H9 (cell line): ENCODE measurements at regions not wholly inside any gene's neighbourhood (a gene's known extent, or its start where the extent isn't known, plus 50 kb on each side); places are given as distances from the start of the nearest gene placed in this dataset.

Source experiments
- DNase-seq: peaks from one replicate; pipeline ENCODE4 v3.0.0-alpha.2; 2017
- H2AFZ ChIP-seq: one replicate; pipeline ENCODE4 v1.6.1; 2013; ENCODE audit warnings: mild to moderate bottlenecking, low read length, control low read depth, moderate library complexity
- H2AK5ac ChIP-seq: 2 replicates; pipeline ENCODE4 v1.6.1; 2013; ENCODE audit warnings: low read length, control low read depth, mixed read lengths; ENCODE audit not compliant: insufficient read length
- H2BK120ac ChIP-seq: one replicate; pipeline ENCODE4 v1.6.1; 2013; ENCODE audit warnings: low read depth, mild to moderate bottlenecking, low read length, control low read depth, inconsistent platforms; ENCODE audit not compliant: poor library complexity, severe bottlenecking
- H2BK12ac ChIP-seq: 2 replicates; pipeline ENCODE4 v1.6.1; 2013; ENCODE audit warnings: low read length, control low read depth, mixed read lengths, low read depth; ENCODE audit not compliant: insufficient read length
- H2BK15ac ChIP-seq: 2 replicates; pipeline ENCODE4 v1.6.1; 2013; ENCODE audit warnings: low read depth, low read length, control low read depth
- H2BK20ac ChIP-seq: one replicate; pipeline ENCODE4 v1.6.1; 2013; ENCODE audit warnings: low read depth, mild to moderate bottlenecking, low read length, control low read depth, inconsistent platforms; ENCODE audit not compliant: poor library complexity, severe bottlenecking
- H2BK5ac ChIP-seq: 2 replicates; pipeline ENCODE4 v1.6.1; 2013; ENCODE audit warnings: low read length, control low read depth, mixed read lengths; ENCODE audit not compliant: insufficient read length
- H3K14ac ChIP-seq: 2 replicates; pipeline ENCODE4 v1.6.1; 2013; ENCODE audit warnings: low read length, control low read depth; ENCODE audit not compliant: insufficient read depth
- H3K18ac ChIP-seq: 2 replicates; pipeline ENCODE4 v1.6.1; 2013; ENCODE audit warnings: low read depth, mild to moderate bottlenecking, mixed read lengths, low read length, control low read depth; ENCODE audit not compliant: insufficient read length
- H3K23ac ChIP-seq: 2 replicates; pipeline ENCODE4 v1.6.1; 2013; ENCODE audit warnings: low read length, control low read depth, mixed read lengths, low read depth; ENCODE audit not compliant: insufficient read length
- H3K23me2 ChIP-seq: 2 replicates; pipeline ENCODE4 v1.6.1; 2013; ENCODE audit warnings: low read depth, mild to moderate bottlenecking, mixed read lengths, low read length, control low read depth; ENCODE audit not compliant: insufficient read length, poor library complexity, severe bottlenecking
- H3K27ac ChIP-seq: 2 replicates; pipeline ENCODE4 v1.5.1; 2013; ENCODE audit warnings: low read length, control low read depth, mixed read lengths, low read depth; ENCODE audit not compliant: insufficient read length
- H3K27me3 ChIP-seq: 2 replicates; pipeline ENCODE4 v1.6.1; 2013; ENCODE audit warnings: low read length, control low read depth, inconsistent platforms; ENCODE audit not compliant: insufficient read depth
- H3K4ac ChIP-seq: 2 replicates; pipeline ENCODE4 v1.6.1; 2013; ENCODE audit warnings: low read depth, mild to moderate bottlenecking, control low read depth, inconsistent platforms, low read length, moderate library complexity
- H3K4me1 ChIP-seq: 2 replicates; pipeline ENCODE4 v1.6.1; 2013; ENCODE audit warnings: low read length, control low read depth, inconsistent platforms; ENCODE audit not compliant: insufficient read depth
- H3K4me2 ChIP-seq: 2 replicates; pipeline ENCODE4 v1.6.1; 2013; ENCODE audit warnings: low read length, control low read depth, mixed read lengths; ENCODE audit not compliant: insufficient read length, insufficient read depth
- H3K56ac ChIP-seq: 2 replicates; pipeline ENCODE4 v1.6.1; 2013; ENCODE audit warnings: low read depth, mild to moderate bottlenecking, mixed read lengths, low read length, control low read depth; ENCODE audit not compliant: insufficient read length
- H3K79me1 ChIP-seq: 2 replicates; pipeline ENCODE4 v1.6.1; 2013; ENCODE audit warnings: low read depth, mild to moderate bottlenecking, moderate library complexity, low read length, control low read depth, inconsistent platforms; ENCODE audit not compliant: insufficient read depth, poor library complexity, severe bottlenecking
- H3K79me2 ChIP-seq: 2 replicates; pipeline ENCODE4 v1.6.1; 2013; ENCODE audit warnings: low read length, control low read depth, inconsistent platforms; ENCODE audit not compliant: insufficient read depth
- H3K9ac ChIP-seq: 2 replicates; pipeline ENCODE4 v1.6.1; 2013; ENCODE audit warnings: low read length, control low read depth, mixed read lengths; ENCODE audit not compliant: insufficient read length; ENCODE audit errors: extremely low read depth
- H3K9me3 ChIP-seq: one replicate; pipeline ENCODE4 v1.6.1; 2013; ENCODE audit warnings: low read depth, low read length, inconsistent platforms; ENCODE audit not compliant: control insufficient read depth
- H3T11ph ChIP-seq: one replicate; pipeline ENCODE4 v1.6.1; 2013; ENCODE audit warnings: mild to moderate bottlenecking, low read length, control low read depth, inconsistent platforms
- H4K20me1 ChIP-seq: one replicate; pipeline ENCODE4 v1.6.1; 2013; ENCODE audit not compliant: control insufficient read depth, insufficient read length, insufficient read depth
- H4K5ac ChIP-seq: 2 replicates; pipeline ENCODE4 v1.6.1; 2013; ENCODE audit warnings: low read depth, mild to moderate bottlenecking, mixed read lengths, low read length, control low read depth; ENCODE audit not compliant: insufficient read length
- H4K8ac ChIP-seq: replicated peaks from 2 replicates; pipeline ENCODE4 v1.6.1; 2013; ENCODE audit warnings: low read length, control low read depth, mixed read lengths, low read depth; ENCODE audit not compliant: insufficient read length
- H4K91ac ChIP-seq: 2 replicates; pipeline ENCODE4 v1.6.1; 2013; ENCODE audit warnings: low read depth, mild to moderate bottlenecking, moderate library complexity, mixed read lengths, low read length, control low read depth; ENCODE audit not compliant: insufficient read length
- H3K27ac Mint-ChIP-seq, 3 experiments: 2 replicates in 2 of 3; 3 replicates in 1 of 3; pipeline ENCODE4 v1.8.0; 2020 to 2021; ENCODE audit warnings: mixed read lengths in 3 of 3, mild to moderate bottlenecking in 1 of 3, moderate library complexity in 1 of 3
- H3K27me3 Mint-ChIP-seq: 2 replicates; pipeline ENCODE4 v1.8.0; 2021; ENCODE audit warnings: low read depth, mild to moderate bottlenecking, moderate library complexity, mixed read lengths
- H3K36me3 Mint-ChIP-seq, 3 experiments: 2 replicates in 2 of 3; 3 replicates in 1 of 3; pipeline ENCODE4 v1.8.0; 2020 to 2021; ENCODE audit warnings: low read depth in 3 of 3, mixed read lengths in 3 of 3; ENCODE audit not compliant: insufficient read depth in 1 of 3
- H3K4me1 Mint-ChIP-seq, 2 experiments: 2 replicates each; pipeline ENCODE4 v1.8.0; 2020; ENCODE audit warnings: mixed read lengths in 2 of 2
- H3K4me3 Mint-ChIP-seq, 2 experiments: 2 replicates in 1 of 2; 3 replicates in 1 of 2; pipeline ENCODE4 v1.8.0; 2020 to 2021; ENCODE audit warnings: mild to moderate bottlenecking in 2 of 2, mixed read lengths in 2 of 2, moderate library complexity in 1 of 2
- H3K9me3 Mint-ChIP-seq, 2 experiments: 2 replicates in 1 of 2; 3 replicates in 1 of 2; pipeline ENCODE4 v1.8.0; 2020; ENCODE audit warnings: mild to moderate bottlenecking in 2 of 2, mixed read lengths in 2 of 2, moderate library complexity in 1 of 2
- CTCF ChIP-seq: fragments of 200-600 bp; sonication (generic); conservative IDR thresholded peaks from 3 replicates; pipeline ENCODE4 v1.8.0; 2021; ENCODE audit warnings: antibody characterized with exemption, mild to moderate bottlenecking
- WGBS: extraction: QIAGEN DNeasy Blood & Tissue Kit; methylation state at CpG from one replicate; pipeline ENCODE4 v1.1.7; 2013; ENCODE audit warnings: missing lambda C conversion rate, low lambda C conversion rate, mixed read lengths; ENCODE audit not compliant: insufficient read length; ENCODE audit errors: extremely low coverage; 5-methylcytosine and 5-hydroxymethylcytosine counted together

GRCh38 chrX:13201605-13202219, 118.1 kb downstream of the ATXN3L start:
- Mint-ChIP-seq H3K36me3 (peaks cover 4 to 9% (median 6%) of the 10 kb centered on the region in 3 experiments; a peak in 6 of 7 replicates), H3K4me3 (no peak overlapping the region; a peak in 1 of 5 replicates), H3K27me3 (peaks cover 3% of the 10 kb centered on the region; the same call in 1 of the 2 replicates), H3K27ac (peak overlapping the region; percentile 73 to 99 (median 94)), H3K4me1 (peaks cover 50 to 54% of the 10 kb centered on the region in 2 experiments), H3K9me3 (peaks cover 74% of the 10 kb centered on the region in 2 experiments)
- H3K18ac ChIP-seq, result peak overlapping the region; percentile 82
- H3K23me2 ChIP-seq, result no peaks in the 10 kb centered on the region
- H2BK20ac ChIP-seq, result no peak overlapping the region
- H2BK12ac ChIP-seq, result no peak overlapping the region
- H2BK5ac ChIP-seq, result peak overlapping the region; percentile 10
- H3K9ac ChIP-seq, result peak overlapping the region; percentile 15
- H4K8ac ChIP-seq, result no peak overlapping the region
- no peaks in the 10 kb centered on the region for H3K9me3 ChIP-seq
- no peak overlapping the region for H4K91ac ChIP-seq
- no peak overlapping the region for H3K14ac ChIP-seq
- no peak overlapping the region for H2AFZ ChIP-seq
- H3K79me1 ChIP-seq, result no peaks in the 10 kb centered on the region
- no peak for TF ChIP-seq CTCF
- no peaks in the 10 kb centered on the region for H3K79me2 ChIP-seq
- H2BK120ac ChIP-seq, result no peak overlapping the region
- no peak overlapping the region for H3K56ac ChIP-seq
- H2AK5ac ChIP-seq, result no peak overlapping the region
- no peaks in the 10 kb centered on the region for H4K20me1 ChIP-seq
- H3K4ac ChIP-seq, result no peak overlapping the region
- peak overlapping the region; percentile 94 for H3K27ac ChIP-seq
- WGBS, result no CpG with 5 or more reads among the region's 14 CpGs
- no peak overlapping the region for H3K23ac ChIP-seq
- no peaks in the 10 kb centered on the region for H3K27me3 ChIP-seq
- no peak overlapping the region for H2BK15ac ChIP-seq
- peak overlapping the region; percentile 63 for H4K5ac ChIP-seq
- no peak overlapping the region for H3T11ph ChIP-seq
- H3K4me1 ChIP-seq, result peaks cover 14% of the 10 kb centered on the region
- DNase-seq, result peak; percentile 85
- no peak overlapping the region for H3K4me2 ChIP-seq
